ENCODE measurements at regions not wholly inside any gene's neighbourhood (a gene's known extent, or its start where the extent isn't known, plus 50 kb on each side); places are given as distances from the start of the nearest gene placed in this dataset.

- no peak overlapping the region for H3K4me3 ChIP-seq
- no peak for DNase-seq (ENCODE audit: low spot score)
- no peak overlapping the region for H3K27ac ChIP-seq
- no peak for TF ChIP-seq CTCF (IDR thresholded peaks at IDR 0.05)
Observed at GRCh38 chr3:187978433-187979011, 175.4 kb upstream of the LPP start.

- DNase-seq (ENCODE audit: low spot score) = no peak
- TF ChIP-seq CTCF (IDR thresholded peaks at IDR 0.05) = no peak
- Histone ChIP-seq H3K4me3 (no peak overlapping the region), H3K27ac (no peak overlapping the region)
Observed at GRCh38 chr3:187979564-187979963, 174.4 kb upstream of the LPP start.

- Histone ChIP-seq H3K4me3 (no peak overlapping the region), H3K27ac (no peak overlapping the region)
- no peak for DNase-seq (ENCODE audit: low spot score)
- TF ChIP-seq CTCF (IDR thresholded peaks at IDR 0.05) = no peak
Observed at GRCh38 chr3:187980861-187981260, 173.1 kb upstream of the LPP start.

- Histone ChIP-seq H3K27ac (no peak overlapping the region), H3K4me3 (no peak overlapping the region)
- no peak for TF ChIP-seq CTCF (IDR thresholded peaks at IDR 0.05)
- no peak for DNase-seq (ENCODE audit: low spot score)
Observed at GRCh38 chr3:187982142-187982541, 171.8 kb upstream of the LPP start.

GRCh38 chr3:187983484-187984124, 170.4 kb upstream of the LPP start:
- no peak for DNase-seq (ENCODE audit: low spot score)
- TF ChIP-seq CTCF (IDR thresholded peaks at IDR 0.05) = no peak

GRCh38 chr3:187985647-187986046, 168.3 kb upstream of the LPP start:
- no peak for DNase-seq (ENCODE audit: low spot score)
- H3K27ac ChIP-seq = no peak overlapping the region
- no peak for TF ChIP-seq CTCF (IDR thresholded peaks at IDR 0.05)
- H3K4me3 ChIP-seq = no peak overlapping the region

More at GRCh38 chr3:187983484-187984124, 170.4 kb upstream of the LPP start:
- Histone ChIP-seq H3K4me3 (no peak overlapping the region), H3K27ac (no peak overlapping the region)

GRCh38 chr3:187986514-187986934, 167.4 kb upstream of the LPP start:
- Histone ChIP-seq H3K4me3 (no peak overlapping the region), H3K27ac (no peak overlapping the region)
- no peak for DNase-seq (ENCODE audit: low spot score)
- TF ChIP-seq CTCF (IDR thresholded peaks at IDR 0.05) = no peak

Measured in coronary artery (tissue), 2 donors.